Astrocyte (in vitro differentiated cells and primary cell): ENCODE measurements at regions not wholly inside any gene's neighbourhood (a gene's known extent, or its start where the extent isn't known, plus 50 kb on each side); places are given as distances from the start of the nearest gene placed in this dataset.

Experiments used
- CTCF ChIP-seq: IDR thresholded peaks from 2 replicates; pipeline ENCODE4 v1.5.1; 2011; ENCODE audit warnings: low read depth, mild to moderate bottlenecking, inconsistent platforms, low read length, moderate library complexity; ENCODE audit not compliant: insufficient read depth
- EZH2 ChIP-seq: IDR thresholded peaks from 2 replicates; pipeline ENCODE4 v1.6.1; 2012; ENCODE audit warnings: mild to moderate bottlenecking, low read length, inconsistent platforms; ENCODE audit not compliant: insufficient read depth

GRCh38 chr14:61934385-61934784 is 172.2 kb downstream of the SNAPC1 start:
- TF ChIP-seq CTCF, result no peak
- no peak for TF ChIP-seq EZH2
